ENCODE measurements at regions not wholly inside any gene's neighbourhood (a gene's known extent, or its start where the extent isn't known, plus 50 kb on each side); places are given as distances from the start of the nearest gene placed in this dataset.

GRCh38 chr3:86379280-86379679, 611.7 kb downstream of the VGLL3 start:
- dilution Hi-C loops (cut with HindIII; ENCODE audit: low sequenced_read_pairs, unreplicated experiment) = no loop called here
- Histone ChIP-seq H4K5ac (ENCODE audit: low read depth, low read length) (no peak overlapping the region), H3K9me1 (ENCODE audit: insufficient read depth, low read length) (no peaks in the 10 kb centered on the region), H3K4me3 (ENCODE audit: insufficient read depth, low read depth, low read length) (no peak overlapping the region), H2AK5ac (ENCODE audit: low read depth, low read length) (no peak overlapping the region), H3K27me3 (ENCODE audit: control insufficient read depth, insufficient read depth, low read length) (no peaks in the 10 kb centered on the region), H3K9me3 (ENCODE audit: control insufficient read depth, insufficient read depth, low read length) (no peaks in the 10 kb centered on the region), H3K4me1 (ENCODE audit: control insufficient read depth, insufficient read depth, low read length) (no peaks in the 10 kb centered on the region), H2BK5ac (ENCODE audit: low read depth, low read length, poor library complexity, severe bottlenecking) (no peak overlapping the region), H2BK15ac (ENCODE audit: low read depth, low read length) (no peak overlapping the region), H3K4me2 (ENCODE audit: low read depth, low read length) (no peak overlapping the region), H4K20me1 (ENCODE audit: insufficient read depth, low read length) (no peaks in the 10 kb centered on the region), H3K27ac (ENCODE audit: insufficient read depth, low read length) (no peak overlapping the region), H3K18ac (ENCODE audit: low read depth, low read length) (no peak overlapping the region), H4K91ac (ENCODE audit: insufficient read depth, low read depth, low read length) (no peak overlapping the region), H3K79me1 (ENCODE audit: low read depth in 1 of 2, low read length in 2 of 2) (no peaks in the 10 kb centered on the region), H2AFZ (replicated peaks; ENCODE audit: low read length, poor library complexity) (no peak overlapping the region), H4K8ac (ENCODE audit: low read depth in 2 of 2, low read length in 2 of 2) (no peak overlapping the region), H3K56ac (ENCODE audit: extremely low read depth, insufficient read depth, low read length) (no peak overlapping the region), H3K14ac (replicated peaks; ENCODE audit: low read depth, low read length) (no peak overlapping the region), H2BK20ac (ENCODE audit: low read depth, low read length) (no peak overlapping the region), H3K9ac (ENCODE audit: low read depth, low read length) (no peak overlapping the region), H2BK120ac (ENCODE audit: low read depth, low read length) (no peak overlapping the region), H3K23ac (ENCODE audit: low read depth, low read length) (no peak overlapping the region), H3K36me3 (ENCODE audit: control insufficient read depth, insufficient read depth, low read length) (no peaks in the 10 kb centered on the region), H2AK9ac (replicated peaks; ENCODE audit: low read depth, low read length, poor library complexity) (no peak overlapping the region), H3K4ac (ENCODE audit: low read depth, low read length) (no peak overlapping the region)
- BruUV-seq (replicated peaks) = no TSS peak
- ATAC-seq (ENCODE audit: low read depth) (no peak), DNase-seq (no peak)
- intact Hi-C loops (cut with micrococcal nuclease) = no loop called here
- ChIA-PET POLR2A (ENCODE audit: unreplicated experiment) (no interaction called here), CTCF (no interaction called here)
- TF ChIP-seq RCOR1 (IDR thresholded peaks at IDR 0.05; ENCODE audit: insufficient replicate concordance, low read length) (no peak), USF2 (IDR thresholded peaks at IDR 0.05; ENCODE audit: low read depth, low read length) (no peak), CEBPB (IDR thresholded peaks at IDR 0.05; ENCODE audit: low read depth, low read length) (no peak), MAFK (IDR thresholded peaks at IDR 0.05; ENCODE audit: low read depth, low read length) (no peak), MXI1 (IDR thresholded peaks at IDR 0.05; ENCODE audit: borderline replicate concordance, low read depth, low read length) (no peak), BHLHE40 (IDR thresholded peaks at IDR 0.05; ENCODE audit: low read depth, low read length) (no peak), RFX5 (IDR thresholded peaks at IDR 0.05; ENCODE audit: low read depth, low read length) (no peak), RAD21 (IDR thresholded peaks at IDR 0.05; ENCODE audit: low read length) (no peak), POLR2A (IDR thresholded peaks at IDR 0.05; ENCODE audit: low read depth, low read length) (no peak)
- WGBS, 2 experiments (ENCODE audit: extremely low coverage in 2 of 2, insufficient read length in 1 of 2) = 50% methylated on average over 2 of the region's 2 CpGs; no CpG with 5 or more reads in 1 of the 2 experiments
- in situ Hi-C loops (cut with MboI; ENCODE audit: low sequenced_read_pairs) = no loop called here
